GM12878 (cell line): ENCODE measurements at regions not wholly inside any gene's neighbourhood (a gene's known extent, or its start where the extent isn't known, plus 50 kb on each side); places are given as distances from the start of the nearest gene placed in this dataset.

Experiments used
- ATAC-seq: fragments of 200-7000 bp; cut with Tn5 transposase; 3 replicates; pipeline ENCODE4 v1.9.1; 2020; ENCODE audit warnings: mild to moderate bottlenecking, moderate library complexity
- BruUV-seq: library from RNA; stranded (reverse); fragments of 400-500 nt; replicated peaks from 2 replicates; lab custom pipeline; 2021; lab: Mats Ljungman, UMichigan
- CTCF ChIA-PET: fragments of 300-600 bp; sonication (Branson Sonifier 250); formaldehyde crosslinking; extraction: SDS; loops from one replicate; lab custom pipeline; 2021; ENCODE audit warnings: inconsistent platforms; lab: Yijun Ruan, JAX
- POLR2A ChIA-PET: fragments of 350-600 bp; formaldehyde crosslinking; extraction: SDS; loops from one replicate; lab custom pipeline; 2021; ENCODE audit warnings: inconsistent platforms; lab: Charles Lee
- RAD21 ChIA-PET: fragments of 300-600 bp; sonication (Branson Sonifier 250); formaldehyde crosslinking; loops from one replicate; lab custom pipeline; 2023; ENCODE audit warnings: antibody characterized with exemption; ENCODE audit not compliant: unreplicated experiment; lab: Charles Lee
- SMC1A ChIA-PET: fragments of 300-600 bp; sonication (Branson Sonifier 250); formaldehyde crosslinking; loops from one replicate; lab custom pipeline; 2023; ENCODE audit not compliant: unreplicated experiment, uncharacterized antibody; lab: Charles Lee
- DNase-seq: peaks from one replicate; pipeline ENCODE4 v3.0.0-alpha.2; 2011; ENCODE audit warnings: low read depth, low spot score
- FAIRE-seq: peaks from 3 replicates; lab custom pipeline; 2011; peaks lifted over from hg19 to GRCh38; lab: Jason Lieb, UNC
- H2AFZ ChIP-seq: 2 replicates; pipeline ENCODE4 v1.6.0; 2011; ENCODE audit warnings: low read depth, low read length, control low read depth; ENCODE audit not compliant: control insufficient read depth
- H3K27ac ChIP-seq: 2 replicates; pipeline ENCODE4 v1.5.1; 2011; ENCODE audit warnings: control low read depth; ENCODE audit not compliant: control insufficient read depth, insufficient read depth
- H3K27me3 ChIP-seq, 2 experiments: replicated peaks in 1 of 2; 2 replicates each; pipeline versions ENCODE4 v1.6.0 to v1.6.1; 2011; ENCODE audit warnings: low read length in 1 of 2; ENCODE audit not compliant: control insufficient read depth in 2 of 2, insufficient read depth in 2 of 2
- H3K36me3 ChIP-seq, 2 experiments: 2 replicates each; pipeline ENCODE4 v1.5.1; 2011; ENCODE audit warnings: low read length in 1 of 2; ENCODE audit not compliant: control insufficient read depth in 2 of 2, insufficient read depth in 2 of 2
- H3K4me1 ChIP-seq: 2 replicates; pipeline ENCODE4 v1.6.1; 2011; ENCODE audit warnings: mild to moderate bottlenecking, low read length, moderate library complexity, mixed read lengths; ENCODE audit not compliant: control insufficient read depth, insufficient read depth
- H3K4me2 ChIP-seq: 2 replicates; pipeline ENCODE4 v1.6.0; 2011; ENCODE audit warnings: control low read depth; ENCODE audit not compliant: control insufficient read depth, insufficient read depth
- H3K4me3 ChIP-seq: fragments of 200-600 bp; sonication (generic); 2 replicates; pipeline ENCODE4 v1.5.1; 2016
- H3K79me2 ChIP-seq: 2 replicates; pipeline ENCODE4 v1.6.0; 2011; ENCODE audit warnings: low read length; ENCODE audit not compliant: control insufficient read depth, insufficient read depth
- H3K9ac ChIP-seq: 2 replicates; pipeline ENCODE4 v1.8.0; 2011; ENCODE audit warnings: low read length, control low read depth, mixed read lengths; ENCODE audit not compliant: control insufficient read depth, insufficient read depth
- H3K9me3 ChIP-seq: replicated peaks from 3 replicates; pipeline ENCODE4 v1.5.1; 2011; ENCODE audit warnings: mild to moderate bottlenecking, low read length; ENCODE audit not compliant: control insufficient read depth, insufficient read depth
- H4K20me1 ChIP-seq: 2 replicates; pipeline ENCODE4 v1.6.0; 2011; ENCODE audit not compliant: control insufficient read depth, insufficient read depth
- BACH1 ChIP-seq: fragments of 450-650 bp; IDR thresholded peaks from 2 replicates; pipeline ENCODE4 v1.6.1; 2017; ENCODE audit warnings: mild to moderate bottlenecking, borderline replicate concordance
- DPF2 ChIP-seq: fragments of 450-650 bp; IDR thresholded peaks from 2 replicates; pipeline ENCODE4 v1.6.1; 2017; ENCODE audit warnings: mild to moderate bottlenecking
- EP300 ChIP-seq, 2 experiments: fragments of 150-350 bp in 1 of 2; IDR thresholded peaks; 2 replicates each; pipeline ENCODE4 v1.6.1; 2011 to 2012; ENCODE audit warnings: low read depth in 2 of 2, low read length in 2 of 2, borderline replicate concordance in 1 of 2, improper control_type of control experiment in 1 of 2, inconsistent platforms in 1 of 2; ENCODE audit not compliant: control insufficient read depth in 1 of 2
- GABPA ChIP-seq: IDR thresholded peaks from 2 replicates; pipeline ENCODE4 v1.6.1; 2014; ENCODE audit warnings: antibody characterized with exemption, low read depth, mild to moderate bottlenecking, inconsistent platforms
- JUNB ChIP-seq: IDR thresholded peaks from 2 replicates; pipeline ENCODE4 v1.6.1; 2016; ENCODE audit warnings: antibody characterized with exemption, mild to moderate bottlenecking
- MXI1 ChIP-seq: fragments of 150-350 bp; IDR thresholded peaks from 2 replicates; pipeline ENCODE4 v1.6.1; 2011; ENCODE audit warnings: low read depth, mild to moderate bottlenecking, inconsistent platforms, low read length, improper control_type of control experiment
- MYB ChIP-seq: fragments of 150-350 bp; IDR thresholded peaks from 2 replicates; pipeline ENCODE4 v1.6.1; 2014; ENCODE audit warnings: mild to moderate bottlenecking, low read depth, low read length, borderline replicate concordance
- NFIC ChIP-seq: IDR thresholded peaks from 2 replicates; pipeline ENCODE4 v1.6.1; 2012; ENCODE audit warnings: low read depth, mild to moderate bottlenecking, inconsistent platforms, low read length, moderate library complexity
- PBX3 ChIP-seq: IDR thresholded peaks from 2 replicates; pipeline ENCODE4 v1.6.1; 2011; ENCODE audit warnings: mild to moderate bottlenecking, low read depth, low read length, moderate library complexity; ENCODE audit not compliant: insufficient replicate concordance
- PRDM15 ChIP-seq: fragments of 450-650 bp; formaldehyde crosslinking; IDR thresholded peaks from 2 replicates; pipeline ENCODE4 v1.4.0; 2020; ENCODE audit warnings: mild to moderate bottlenecking, moderate library complexity
- SIX5 ChIP-seq: IDR thresholded peaks from 2 replicates; pipeline ENCODE4 v1.6.1; 2011; ENCODE audit warnings: mild to moderate bottlenecking, low read depth, low read length, moderate library complexity; ENCODE audit not compliant: severe bottlenecking
- SPI1 ChIP-seq: IDR thresholded peaks from 2 replicates; pipeline ENCODE4 v1.6.1; 2011; ENCODE audit warnings: low read depth, mild to moderate bottlenecking, low read length, moderate library complexity, borderline replicate concordance; ENCODE audit not compliant: insufficient read depth
- TARDBP ChIP-seq: IDR thresholded peaks from 2 replicates; pipeline ENCODE4 v1.6.1; 2016; ENCODE audit warnings: borderline replicate concordance
- ZBTB4 ChIP-seq: fragments of 450-650 bp; formaldehyde crosslinking; IDR thresholded peaks from 2 replicates; pipeline ENCODE4 v1.4.0; 2022; ENCODE audit warnings: mild to moderate bottlenecking, moderate library complexity
- ZNF274 ChIP-seq: IDR thresholded peaks from one replicate; pipeline ENCODE4 v1.8.0; 2011; ENCODE audit not compliant: insufficient read length, insufficient read depth
- ZNF384 ChIP-seq: IDR thresholded peaks from 2 replicates; pipeline ENCODE4 v1.6.1; 2012; ENCODE audit warnings: low read depth, mild to moderate bottlenecking, low read length, improper control_type of control experiment, borderline replicate concordance
- WGBS: methylation state at CpG from one replicate; pipeline ENCODE4 v1.1.6; 2016; ENCODE audit warnings: low lambda C conversion rate; ENCODE audit not compliant: insufficient replicate concordance, insufficient coverage; ENCODE audit errors: missing lambda C conversion rate; 5-methylcytosine and 5-hydroxymethylcytosine counted together
- in situ Hi-C: fragments of 300-500 bp; cut with MboI; formaldehyde crosslinking; loops from 9 replicates; pipeline ENCODE4 v1.14.3; 2018; ENCODE audit warnings: mixed read lengths
- intact Hi-C: fragments of 100-400 bp; cut with micrococcal nuclease; formaldehyde crosslinking; loops from one replicate; pipeline ENCODE4 v1.14.2; 2022; ENCODE audit not compliant: unreplicated experiment

- TF ChIP-seq GABPA (no peak), SPI1 (no peak), NFIC (no peak), ZBTB4 (CRISPR knock-in tag) (no peak), EP300 (IDR thresholded peaks at IDR 0.05; ENCODE audit: borderline replicate concordance in 1 of 2, control insufficient read depth in 1 of 2, low read depth in 2 of 2, low read length in 2 of 2) (no peak), JUNB (no peak)
These were observed 59.0 kb upstream of the MED9 start (continued) for GRCh38 chr17:17417718-17418181.

GRCh38 chr17:17419166-17419565, 57.6 kb upstream of the MED9 start:
- no peak overlapping the region for H3K4me3 ChIP-seq
- no peak for DNase-seq
- no peak for ATAC-seq
- SMC1A ChIA-PET: no interaction called here
- WGBS: 29% methylated on average over 2 of the region's 2 CpGs
- no peaks in the 10 kb centered on the region for H3K27me3 ChIP-seq
- no TSS peak for BruUV-seq
- no peaks in the 10 kb centered on the region for H4K20me1 ChIP-seq
- TF ChIP-seq GABPA (no peak), ZNF384 (no peak), PBX3 (no peak), MXI1 (no peak), MYB (no peak), DPF2 (no peak), SIX5 (no peak), PRDM15 (CRISPR knock-in tag) (no peak), TARDBP (no peak), ZNF274 (no peak), BACH1 (no peak)
- intact Hi-C loops: no loop called here
- no peaks in the 10 kb centered on the region for H3K4me1 ChIP-seq
- H3K4me2 ChIP-seq: no peak overlapping the region
- FAIRE-seq: no peak
- H3K9me3 ChIP-seq: peaks cover 2% of the 10 kb centered on the region; the same call in 1 of the 3 replicates
- RAD21 ChIA-PET: no interaction called here
- no peak overlapping the region for H2AFZ ChIP-seq
- in situ Hi-C loops: no loop called here
- no peak overlapping the region for H3K9ac ChIP-seq
- no peaks in the 10 kb centered on the region for H3K36me3 ChIP-seq
- no peaks in the 10 kb centered on the region for H3K79me2 ChIP-seq
- POLR2A ChIA-PET: no interaction called here
- H3K27ac ChIP-seq: no peak overlapping the region
- CTCF ChIA-PET: interaction anchor here (0.7 kb wide), 1 partner anchor 399 kb away, joined by 3 read pairs; no protein-coding TSS in a partner anchor
